ENCODE measurements at regions not wholly inside any gene's neighbourhood (a gene's known extent, or its start where the extent isn't known, plus 50 kb on each side); places are given as distances from the start of the nearest gene placed in this dataset.
A peak's percentile ranks its signal among the peaks of the same experiment; 100 is the strongest.

DNA sequence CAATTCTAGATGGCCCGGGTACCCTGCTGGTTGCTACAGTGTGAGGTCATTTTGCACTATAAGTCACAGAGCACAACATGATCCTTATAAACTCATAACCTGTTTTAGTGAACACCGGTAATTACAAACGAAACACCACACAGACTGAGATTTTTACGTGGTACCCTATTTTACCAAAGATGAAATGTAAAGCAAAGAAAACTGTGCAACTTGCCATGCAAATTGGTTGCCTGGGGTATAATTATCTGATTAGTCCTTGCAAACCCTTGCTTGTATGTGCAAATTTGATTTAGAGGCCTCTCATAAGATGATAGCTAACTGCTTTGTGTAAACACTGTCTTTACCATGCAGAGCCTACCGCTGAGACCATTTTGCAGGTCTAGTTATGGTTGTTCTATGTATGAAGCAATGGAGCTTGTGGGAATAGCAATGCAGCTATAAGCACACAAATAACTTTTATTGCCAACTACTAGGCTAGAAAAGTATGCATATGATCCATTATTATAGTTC lies 372.1 kb upstream of the FAR2 start:
- Histone ChIP-seq H3K4me1 (ENCODE audit: control insufficient read depth, insufficient read depth, low read length, poor library complexity, severe bottlenecking) (no peaks in the 10 kb centered on the region), H3K27me3 (ENCODE audit: control insufficient read depth, insufficient read depth, low read length) (no peaks in the 10 kb centered on the region), H3K9me3 (ENCODE audit: control insufficient read depth in 2 of 2, low read length in 2 of 2) (no peaks in the 10 kb centered on the region), H3K36me3 (ENCODE audit: control insufficient read depth, insufficient read depth, low read length) (no peaks in the 10 kb centered on the region), H3K4me3 (ENCODE audit: low read depth, low read length) (no peak overlapping the region), H3K27ac (ENCODE audit: insufficient read depth, low read length, poor library complexity, severe bottlenecking) (no peak overlapping the region)
- Mint-ChIP-seq H3K27me3 (no peaks in the 10 kb centered on the region), H3K4me1 (peaks cover 0 to 4% (median 0%) of the 10 kb centered on the region in 4 donors), H3K36me3 (no peaks in the 10 kb centered on the region), H3K27ac (no peak overlapping the region), H3K4me3 (no peak overlapping the region), H3K9me3 (peaks cover 0 to 2% (median 0%) of the 10 kb centered on the region in 7 donors)
- ATAC-seq (ENCODE audit: low read depth in 2 of 2) (no peak), DNase-seq (no peak)

DNA sequence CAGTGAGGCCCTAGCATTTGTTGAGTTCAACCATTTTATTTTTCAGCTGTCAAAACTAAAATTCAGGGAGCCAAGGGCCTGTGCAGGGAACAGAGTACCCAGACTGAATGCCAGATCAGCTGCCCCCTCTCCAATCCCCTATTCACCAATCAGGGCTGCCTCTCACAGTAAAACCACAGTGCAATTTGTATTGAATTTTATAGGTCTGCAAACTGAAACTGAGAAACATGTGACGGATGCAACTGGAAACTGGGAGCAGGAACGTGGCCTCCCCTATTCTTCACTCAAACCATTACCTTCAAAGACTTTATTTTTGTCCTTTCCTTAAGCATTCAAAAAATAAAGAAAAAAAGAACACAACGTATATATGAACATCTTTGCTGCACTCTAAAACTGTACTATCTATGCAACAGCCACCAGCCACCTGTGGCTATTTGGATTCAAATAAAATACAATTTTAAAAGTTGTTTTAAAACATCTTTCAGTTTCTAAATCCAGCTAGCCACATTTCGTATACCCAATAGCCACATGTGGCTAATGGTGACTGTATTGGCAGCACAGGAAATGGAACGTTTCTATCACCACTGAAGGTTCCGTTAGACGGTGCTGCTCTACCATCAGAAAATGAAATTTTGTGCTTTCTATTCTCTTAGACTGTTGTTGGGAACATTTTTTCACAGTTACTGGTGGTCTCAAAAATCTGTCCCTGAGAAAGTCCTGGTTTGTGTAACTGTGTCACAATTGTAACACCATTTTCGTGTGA lies 371.3 kb upstream of the FAR2 start:
- Histone ChIP-seq H3K27ac (ENCODE audit: insufficient read depth, low read length, poor library complexity, severe bottlenecking) (no peak overlapping the region), H3K36me3 (ENCODE audit: control insufficient read depth, insufficient read depth, low read length) (no peaks in the 10 kb centered on the region), H3K4me3 (ENCODE audit: low read depth, low read length) (no peak overlapping the region), H3K4me1 (ENCODE audit: control insufficient read depth, insufficient read depth, low read length, poor library complexity, severe bottlenecking) (no peaks in the 10 kb centered on the region), H3K9me3 (ENCODE audit: control insufficient read depth in 2 of 2, low read length in 2 of 2) (no peaks in the 10 kb centered on the region), H3K27me3 (ENCODE audit: control insufficient read depth, insufficient read depth, low read length) (no peaks in the 10 kb centered on the region)
- Mint-ChIP-seq H3K4me1 (peaks cover 0 to 4% (median 0%) of the 10 kb centered on the region in 4 donors), H3K27me3 (peaks cover 4% of the 10 kb centered on the region), H3K9me3 (peaks cover 0 to 2% (median 0%) of the 10 kb centered on the region in 7 donors), H3K36me3 (no peaks in the 10 kb centered on the region), H3K27ac (no peak overlapping the region), H3K4me3 (no peak overlapping the region)
- ATAC-seq (ENCODE audit: low read depth in 2 of 2): no peak
- no peak for DNase-seq

DNA sequence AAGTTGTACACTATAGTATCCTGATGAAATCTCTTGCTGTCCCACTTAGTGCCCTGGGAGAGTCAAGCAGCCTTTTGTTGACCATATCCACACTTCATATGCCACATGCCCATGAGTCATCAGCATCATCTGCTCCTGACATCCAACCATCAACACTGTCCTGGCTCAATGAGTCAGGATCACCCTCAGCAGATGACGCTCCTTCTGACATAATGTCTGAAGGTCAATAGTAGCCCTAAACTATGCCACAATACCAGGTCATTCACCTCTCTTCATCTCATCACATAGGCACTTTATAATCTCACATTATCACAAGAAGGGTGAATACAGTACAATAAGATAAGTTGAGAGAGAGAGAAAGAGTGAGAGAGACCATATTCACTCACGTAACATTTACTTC lies 369.0 kb upstream of the FAR2 start:
- no peak for ATAC-seq (ENCODE audit: low read depth in 2 of 2)
- H3K4me3 Mint-ChIP-seq: peak overlapping the region in 1 of 4 donors; percentile 22
- Histone ChIP-seq H3K36me3 (ENCODE audit: control insufficient read depth, insufficient read depth, low read length) (no peaks in the 10 kb centered on the region), H3K4me1 (ENCODE audit: control insufficient read depth, insufficient read depth, low read length, poor library complexity, severe bottlenecking) (no peaks in the 10 kb centered on the region), H3K27me3 (ENCODE audit: control insufficient read depth, insufficient read depth, low read length) (no peaks in the 10 kb centered on the region), H3K4me3 (ENCODE audit: low read depth, low read length) (no peak overlapping the region), H3K9me3 (ENCODE audit: control insufficient read depth in 2 of 2, low read length in 2 of 2) (no peaks in the 10 kb centered on the region), H3K27ac (ENCODE audit: insufficient read depth, low read length, poor library complexity, severe bottlenecking) (no peak overlapping the region)
- H3K27me3 Mint-ChIP-seq: peaks cover 8% of the 10 kb centered on the region
- H3K9me3 Mint-ChIP-seq: peaks cover 0 to 2% (median 0%) of the 10 kb centered on the region in 7 donors
- no peak overlapping the region for H3K27ac Mint-ChIP-seq
- peaks cover 0 to 4% (median 0%) of the 10 kb centered on the region in 4 donors for H3K4me1 Mint-ChIP-seq
- no peaks in the 10 kb centered on the region for H3K36me3 Mint-ChIP-seq
- DNase-seq: no peak

DNA sequence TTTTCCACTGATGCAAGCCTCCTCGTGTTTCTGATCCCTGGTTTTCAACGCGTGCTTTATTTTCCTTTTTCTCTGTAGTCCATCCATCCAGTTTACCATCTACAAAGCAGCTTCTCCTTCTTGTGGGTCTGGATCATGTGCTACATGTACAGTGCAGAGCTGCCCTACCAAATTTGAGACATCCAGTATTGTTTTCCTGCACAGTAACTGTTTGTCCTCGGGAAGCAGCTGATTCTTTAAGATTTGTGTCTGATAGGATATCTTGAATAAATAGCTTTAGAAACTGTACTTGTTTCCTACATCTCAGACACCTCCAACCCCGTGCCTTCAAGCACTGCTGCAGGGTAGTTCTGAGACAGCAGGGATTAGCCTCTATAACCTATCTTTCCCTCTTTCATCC lies 368.1 kb upstream of the FAR2 start:
- Mint-ChIP-seq H3K4me1 (peaks cover 0 to 4% (median 0%) of the 10 kb centered on the region in 4 donors), H3K36me3 (no peaks in the 10 kb centered on the region), H3K27ac (no peak overlapping the region), H3K9me3 (peaks cover 0 to 2% (median 0%) of the 10 kb centered on the region in 7 donors), H3K4me3 (no peak overlapping the region), H3K27me3 (peaks cover 8% of the 10 kb centered on the region)
- no peaks in the 10 kb centered on the region for H3K4me1 ChIP-seq (ENCODE audit: control insufficient read depth, insufficient read depth, low read length, poor library complexity, severe bottlenecking)
- no peak overlapping the region for H3K4me3 ChIP-seq (ENCODE audit: low read depth, low read length)
- H3K27ac ChIP-seq (ENCODE audit: insufficient read depth, low read length, poor library complexity, severe bottlenecking): no peak overlapping the region
- no peak for ATAC-seq (ENCODE audit: low read depth in 2 of 2)
- H3K9me3 ChIP-seq (ENCODE audit: control insufficient read depth in 2 of 2, low read length in 2 of 2): no peaks in the 10 kb centered on the region
- no peak for DNase-seq
- H3K27me3 ChIP-seq (ENCODE audit: control insufficient read depth, insufficient read depth, low read length): no peaks in the 10 kb centered on the region
- no peaks in the 10 kb centered on the region for H3K36me3 ChIP-seq (ENCODE audit: control insufficient read depth, insufficient read depth, low read length)

DNA sequence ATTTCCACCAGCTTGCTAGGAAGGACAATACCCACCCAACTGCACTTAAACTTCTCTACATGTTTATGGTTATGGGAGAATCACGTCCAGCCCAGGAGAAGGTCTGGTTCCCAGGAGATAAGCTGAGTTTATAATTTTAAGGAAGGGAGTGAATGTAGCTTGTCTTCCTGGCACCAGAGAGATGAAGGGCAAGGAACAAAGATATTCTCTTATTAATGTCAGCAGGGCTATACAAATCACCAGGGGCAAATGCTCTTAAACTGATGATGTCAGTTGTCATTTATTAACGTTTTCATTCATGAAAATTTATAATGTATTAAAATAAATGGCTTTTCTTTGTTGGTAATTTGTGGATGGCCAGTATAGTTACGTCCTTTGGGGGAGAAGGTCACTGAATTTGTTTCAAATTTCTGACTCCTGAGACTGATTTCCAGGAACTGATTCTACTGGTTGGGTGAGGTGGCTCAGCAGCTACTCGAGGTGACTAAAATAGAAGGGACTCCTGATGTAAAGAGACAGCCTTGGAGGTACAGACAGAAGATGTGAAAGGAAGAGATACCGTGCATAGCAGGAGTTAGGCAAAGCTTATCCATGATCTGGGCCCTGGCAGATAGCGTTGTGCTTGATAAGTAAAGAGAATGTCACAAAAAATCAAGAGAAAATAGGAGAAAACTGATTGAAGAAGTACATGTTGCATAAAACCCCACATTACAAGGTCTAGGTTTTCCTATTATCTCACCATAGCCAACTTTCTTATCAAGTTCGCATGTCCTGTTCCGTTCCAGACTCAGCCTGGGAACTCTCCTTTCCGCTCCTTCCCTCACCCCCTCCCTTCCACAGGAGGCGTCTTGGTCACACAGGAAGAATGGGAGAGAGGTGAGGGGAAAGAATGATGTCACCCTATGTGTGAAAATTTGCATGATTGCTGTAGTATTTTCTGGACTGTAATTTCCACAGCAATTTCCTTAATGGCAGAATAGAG lies 367.1 kb upstream of the FAR2 start:
- Mint-ChIP-seq H3K36me3 (no peaks in the 10 kb centered on the region), H3K4me1 (no peaks in the 10 kb centered on the region)
- no peaks in the 10 kb centered on the region for H3K4me1 ChIP-seq (ENCODE audit: control insufficient read depth, insufficient read depth, low read length, poor library complexity, severe bottlenecking)

DNA sequence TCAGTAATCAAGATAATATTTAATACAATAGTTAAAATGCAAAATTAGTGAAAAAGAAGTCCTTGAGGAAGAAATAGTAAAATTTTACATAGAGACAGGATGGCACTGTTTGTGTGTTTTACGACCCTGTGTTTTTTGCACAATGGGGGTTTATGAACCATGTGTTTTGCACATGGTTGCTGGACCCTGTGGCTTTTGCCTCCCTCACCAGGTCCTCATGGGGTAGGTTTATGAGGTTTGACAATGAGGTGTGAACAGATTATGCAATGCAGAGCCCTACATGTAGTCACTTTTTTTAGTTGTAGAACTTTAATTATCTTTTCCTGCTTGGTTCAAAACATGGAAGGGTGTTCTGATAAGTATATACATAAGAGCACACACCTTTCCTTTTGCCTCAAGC lies 366.3 kb upstream of the FAR2 start:
- no peaks in the 10 kb centered on the region for H3K36me3 ChIP-seq (ENCODE audit: control insufficient read depth, insufficient read depth, low read length)
- no peak overlapping the region for H3K4me3 ChIP-seq (ENCODE audit: low read depth, low read length)
- H3K9me3 ChIP-seq (ENCODE audit: control insufficient read depth in 2 of 2, low read length in 2 of 2): no peaks in the 10 kb centered on the region
- peaks cover 0 to 4% (median 0%) of the 10 kb centered on the region in 7 donors for H3K9me3 Mint-ChIP-seq
- no peaks in the 10 kb centered on the region for H3K4me1 ChIP-seq (ENCODE audit: control insufficient read depth, insufficient read depth, low read length, poor library complexity, severe bottlenecking)
- DNase-seq (no peak), ATAC-seq (ENCODE audit: low read depth in 2 of 2) (no peak)
- no peak overlapping the region for H3K4me3 Mint-ChIP-seq
- no peak overlapping the region for H3K27ac ChIP-seq (ENCODE audit: insufficient read depth, low read length, poor library complexity, severe bottlenecking)
- no peaks in the 10 kb centered on the region for H3K4me1 Mint-ChIP-seq
- H3K27me3 Mint-ChIP-seq: peaks cover 8% of the 10 kb centered on the region
- no peaks in the 10 kb centered on the region for H3K27me3 ChIP-seq (ENCODE audit: control insufficient read depth, insufficient read depth, low read length)
- no peak overlapping the region for H3K27ac Mint-ChIP-seq
- no peaks in the 10 kb centered on the region for H3K36me3 Mint-ChIP-seq

More for the DNA sequence above, 367.1 kb upstream of the FAR2 start:
- DNase-seq (no peak), ATAC-seq (ENCODE audit: low read depth in 2 of 2) (no peak)
- Histone ChIP-seq H3K27me3 (ENCODE audit: control insufficient read depth, insufficient read depth, low read length) (no peaks in the 10 kb centered on the region), H3K27ac (ENCODE audit: insufficient read depth, low read length, poor library complexity, severe bottlenecking) (no peak overlapping the region), H3K4me3 (ENCODE audit: low read depth, low read length) (no peak overlapping the region), H3K36me3 (ENCODE audit: control insufficient read depth, insufficient read depth, low read length) (no peaks in the 10 kb centered on the region), H3K9me3 (ENCODE audit: control insufficient read depth in 2 of 2, low read length in 2 of 2) (no peaks in the 10 kb centered on the region)
- H3K9me3 Mint-ChIP-seq: peaks cover 0 to 4% (median 0%) of the 10 kb centered on the region in 7 donors
- no peak overlapping the region for H3K4me3 Mint-ChIP-seq
- H3K27me3 Mint-ChIP-seq: peaks cover 8% of the 10 kb centered on the region
- H3K27ac Mint-ChIP-seq: no peak overlapping the region

DNA sequence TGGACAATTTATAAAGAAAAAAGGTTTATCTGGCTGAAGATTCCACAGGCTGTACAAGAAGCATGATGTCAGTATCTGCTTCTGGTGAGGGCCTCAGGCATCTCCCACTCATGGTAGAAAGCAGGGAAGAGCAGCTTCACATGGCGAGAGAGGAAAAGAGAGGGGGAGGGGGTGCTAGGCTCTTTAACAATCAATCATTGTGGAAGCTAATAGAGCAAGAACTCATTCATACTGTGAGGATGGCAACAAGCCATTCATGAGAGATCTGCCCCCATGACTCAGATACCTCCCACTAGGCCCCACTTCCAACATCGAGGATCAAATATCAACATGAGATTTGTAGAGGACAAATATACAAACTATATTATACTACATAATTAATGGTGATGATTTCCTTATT lies 361.9 kb upstream of the FAR2 start:
- ATAC-seq (ENCODE audit: low read depth in 2 of 2) (no peak), DNase-seq (no peak)
- Histone ChIP-seq H3K36me3 (ENCODE audit: control insufficient read depth, insufficient read depth, low read length) (no peaks in the 10 kb centered on the region), H3K4me3 (ENCODE audit: low read depth, low read length) (no peak overlapping the region), H3K27ac (ENCODE audit: insufficient read depth, low read length, poor library complexity, severe bottlenecking) (no peak overlapping the region), H3K4me1 (ENCODE audit: control insufficient read depth, insufficient read depth, low read length, poor library complexity, severe bottlenecking) (no peaks in the 10 kb centered on the region), H3K9me3 (ENCODE audit: control insufficient read depth in 2 of 2, low read length in 2 of 2) (no peaks in the 10 kb centered on the region), H3K27me3 (ENCODE audit: control insufficient read depth, insufficient read depth, low read length) (no peaks in the 10 kb centered on the region)
- no peaks in the 10 kb centered on the region for H3K4me1 Mint-ChIP-seq
- peaks cover 0 to 6% (median 0%) of the 10 kb centered on the region in 7 donors for H3K9me3 Mint-ChIP-seq
- H3K36me3 Mint-ChIP-seq: no peaks in the 10 kb centered on the region
- H3K27me3 Mint-ChIP-seq: peaks cover 8% of the 10 kb centered on the region
- no peak overlapping the region for H3K4me3 Mint-ChIP-seq
- H3K27ac Mint-ChIP-seq: no peak overlapping the region

Measured in CD4-positive, CD25-positive, alpha-beta regulatory T cell (primary cell).